Esophagus mucosa (tissue), 1 donor: ENCODE measurements at regions not wholly inside any gene's neighbourhood (a gene's known extent, or its start where the extent isn't known, plus 50 kb on each side); places are given as distances from the start of the nearest gene placed in this dataset.
"Not testable (repeated sequence)": the region's sequence is repeated elsewhere in the genome, so short reads cannot be mapped to it uniquely, and the experiment has no call there.

Experiments
- ATAC-seq: fragments of 200-7000 bp; cut with Tn5 transposase; one replicate; pipeline ENCODE4 v1.9.1; 2020
- donor health status: DM: yes; HTN: yes; CAD: no.

DNA sequence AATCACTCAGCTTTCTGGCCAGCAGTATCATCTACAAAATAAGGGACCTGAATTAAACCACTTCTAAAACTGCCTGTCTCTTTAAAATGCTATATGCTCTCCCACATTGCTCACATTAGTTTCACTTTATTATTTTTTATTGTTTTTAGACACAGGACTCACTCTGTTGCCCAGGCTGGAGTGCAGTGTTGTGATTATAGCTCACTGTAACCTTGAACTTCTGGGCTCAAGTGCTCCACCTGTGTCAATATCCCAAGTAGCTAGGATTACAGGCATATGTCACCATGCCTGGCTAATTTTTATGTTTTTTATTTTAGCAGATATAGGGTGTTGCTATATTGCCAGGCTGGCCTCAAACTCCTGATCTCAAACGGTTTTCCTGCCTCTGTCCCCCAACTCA lies 591.3 kb upstream of the ZNF804A start:
- no peak for ATAC-seq

DNA sequence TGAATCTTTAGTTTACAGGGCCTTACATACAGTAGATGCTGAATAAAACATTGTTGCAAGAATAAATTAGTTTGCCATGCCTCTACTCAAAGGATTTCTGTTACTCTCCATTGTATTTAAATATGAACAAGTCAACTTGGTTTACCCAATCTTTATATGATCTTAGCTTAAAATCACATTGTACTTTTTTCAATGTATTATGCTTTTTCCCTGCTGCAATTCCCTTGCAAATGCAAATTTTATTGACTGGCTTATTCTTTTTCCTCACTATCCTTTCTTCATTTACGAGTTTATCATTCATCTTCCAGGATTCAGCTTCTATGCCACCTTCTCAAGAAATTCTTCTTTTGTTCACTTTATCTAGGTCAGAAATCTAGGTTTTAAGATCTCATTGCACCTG lies 571.4 kb upstream of the ZNF804A start:
- no peak for ATAC-seq

DNA sequence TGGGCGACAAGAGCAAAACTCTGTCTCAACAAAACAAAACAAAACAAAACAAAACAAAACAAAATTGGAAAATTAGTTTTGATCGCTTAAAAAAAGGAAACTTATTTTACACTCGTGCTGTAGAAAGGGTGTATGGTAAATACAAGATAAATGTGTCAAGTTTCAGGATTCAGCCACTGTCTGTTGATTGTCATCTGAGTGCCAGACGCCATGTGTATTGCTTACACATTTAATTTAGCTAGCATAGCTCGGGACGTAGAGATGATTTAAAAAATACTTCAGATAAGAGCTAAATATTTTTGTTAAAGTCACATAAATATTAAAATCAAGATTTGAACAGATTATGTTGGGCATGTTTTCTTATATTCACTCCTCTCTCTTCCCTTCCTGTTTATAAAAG lies 568.1 kb upstream of the ZNF804A start:
- no peak for ATAC-seq

DNA sequence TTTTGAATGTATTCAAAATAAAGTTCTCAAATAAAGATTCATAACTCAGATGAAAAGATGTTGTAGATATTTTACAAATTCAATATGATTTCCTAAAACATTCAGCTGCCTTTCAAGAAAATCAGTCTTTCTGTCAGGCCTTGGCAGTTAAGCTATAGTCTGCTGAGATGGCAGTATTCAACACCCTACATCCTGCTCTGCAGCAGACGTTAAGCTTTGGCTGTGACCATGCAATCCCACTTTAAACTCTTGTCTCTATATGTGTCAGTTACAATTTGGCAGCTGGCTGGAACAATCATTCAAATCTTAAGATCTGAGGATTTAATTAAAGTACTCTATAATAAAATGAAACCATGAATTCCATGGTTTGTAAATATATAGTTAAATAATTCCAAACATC lies 567.3 kb upstream of the ZNF804A start:
- no peak for ATAC-seq

DNA sequence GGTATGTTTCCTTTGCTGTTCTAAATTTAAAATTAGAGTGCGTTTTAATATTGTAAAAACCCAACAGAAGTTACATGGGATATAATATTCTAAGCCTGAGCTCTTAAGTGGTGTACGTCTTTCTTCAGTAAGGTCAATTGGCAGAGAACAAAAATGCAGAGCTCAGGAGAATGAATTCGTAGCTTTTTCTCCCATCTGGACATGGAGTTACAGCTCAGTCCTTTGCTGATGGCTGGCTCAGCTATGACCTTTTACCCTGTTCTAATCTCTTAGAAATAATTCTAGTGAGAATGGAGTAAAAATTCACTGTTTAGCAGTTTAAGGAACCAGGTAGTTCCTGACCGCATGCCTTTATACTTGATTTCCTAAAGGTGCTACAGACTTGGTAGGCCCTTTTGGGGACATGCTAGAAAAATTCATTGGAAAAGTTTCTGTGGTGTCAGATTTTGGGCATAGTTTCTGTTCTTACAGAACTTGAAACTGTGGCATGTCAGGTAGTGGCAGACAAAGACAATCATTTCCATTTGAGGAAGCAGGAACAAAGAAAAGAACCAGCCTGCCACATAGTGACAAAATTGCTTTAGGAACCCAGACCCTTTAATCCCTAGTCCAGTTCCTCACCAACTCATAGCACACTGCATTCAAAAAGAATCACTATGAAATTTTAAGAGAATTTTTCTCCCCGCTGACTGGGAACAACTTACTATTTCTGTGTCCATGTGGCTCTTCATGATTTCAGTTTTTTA lies 566.8 kb upstream of the ZNF804A start:
- no peak for ATAC-seq

DNA sequence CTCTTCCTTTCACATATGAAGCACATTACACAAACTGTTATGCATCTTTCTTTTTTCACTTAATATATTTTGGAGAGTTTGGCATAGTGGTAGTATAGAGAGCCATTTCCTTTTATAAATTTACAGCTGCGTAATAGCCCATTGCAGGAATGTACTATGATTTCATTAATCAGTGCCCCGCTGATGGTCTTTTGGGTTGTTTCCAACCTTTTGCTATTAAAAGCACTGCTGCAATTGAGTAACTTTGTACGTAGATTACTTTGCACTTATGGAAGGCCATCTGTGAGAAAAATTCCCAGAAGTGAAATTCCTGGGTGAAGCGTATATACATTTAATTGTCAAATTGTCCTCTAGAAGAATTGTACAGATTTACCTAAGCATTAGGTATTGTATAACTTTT lies 565.3 kb upstream of the ZNF804A start:
- no peak for ATAC-seq

DNA sequence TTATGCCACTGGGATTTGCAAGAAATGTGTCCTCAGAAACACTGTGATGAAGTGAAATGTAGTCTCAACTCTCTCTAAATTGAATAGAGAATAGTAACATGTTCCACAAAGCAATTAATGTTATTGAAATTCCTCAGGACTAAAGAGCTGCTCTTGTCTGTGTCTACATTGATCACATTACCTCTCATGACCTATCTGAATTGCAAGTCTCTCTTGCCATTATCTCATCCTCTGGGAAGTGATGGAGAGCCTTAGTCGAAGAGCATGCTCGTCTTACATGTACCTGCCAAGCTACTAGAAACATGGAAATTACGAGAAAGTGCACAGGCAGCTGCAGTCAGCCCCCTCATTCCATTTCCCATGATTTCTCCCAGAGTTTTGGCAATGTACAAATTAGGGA lies 561.1 kb upstream of the ZNF804A start:
- no peak for ATAC-seq

DNA sequence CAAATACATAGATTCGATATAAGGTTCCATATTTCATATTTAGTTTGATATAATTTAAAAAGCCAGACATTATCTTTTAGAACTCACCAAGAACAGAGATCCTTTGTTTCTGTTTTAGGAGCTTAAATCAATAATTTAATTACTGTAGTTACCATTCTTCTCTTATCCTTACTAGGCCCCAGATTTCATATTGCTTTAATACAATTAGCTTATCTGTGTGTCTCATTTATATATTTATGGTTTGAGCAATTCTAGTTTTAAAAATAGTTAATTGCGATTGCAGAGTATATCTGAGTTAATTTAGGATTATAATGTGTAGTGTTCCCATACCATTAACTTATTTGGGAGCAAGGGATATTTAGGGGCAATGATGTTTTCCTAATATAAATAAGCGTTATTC lies 558.8 kb upstream of the ZNF804A start:
- ATAC-seq: no peak

DNA sequence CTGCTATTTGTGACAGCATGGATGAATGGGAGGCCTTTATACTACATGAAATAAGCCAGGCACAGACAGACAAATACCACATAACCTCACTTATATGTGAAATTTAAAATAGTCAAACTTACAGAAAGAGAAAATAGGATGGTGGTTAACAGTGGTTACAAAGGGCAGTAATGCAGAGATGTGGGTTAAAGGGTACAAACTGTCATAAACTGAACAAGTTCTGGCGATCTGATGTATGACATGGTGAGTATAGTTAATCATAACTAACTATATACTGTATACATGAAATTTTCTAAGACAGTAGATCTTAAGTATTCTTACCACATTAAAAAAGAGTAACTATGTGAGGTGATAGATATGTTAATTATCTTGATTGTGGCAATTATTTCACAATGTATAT lies 558.1 kb upstream of the ZNF804A start:
- no peak for ATAC-seq

DNA sequence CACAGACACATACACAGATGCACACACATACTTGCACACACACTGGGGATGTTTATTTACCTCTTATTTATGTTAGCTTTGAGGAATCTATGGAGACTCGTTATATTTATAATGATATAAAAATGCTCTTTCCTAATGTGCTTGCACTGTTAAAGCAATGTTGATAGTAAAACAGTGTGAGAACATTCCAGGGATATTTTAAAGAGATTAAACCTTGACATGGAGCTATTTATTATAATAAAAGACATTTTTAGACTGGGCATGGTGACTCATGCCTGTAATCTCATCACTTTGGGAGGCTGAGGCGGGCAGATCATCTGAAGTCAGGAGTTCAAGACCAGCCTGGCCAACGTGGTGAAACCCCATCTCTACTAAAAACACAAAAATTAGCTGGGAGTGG lies 557.3 kb upstream of the ZNF804A start:
- ATAC-seq: no peak

DNA sequence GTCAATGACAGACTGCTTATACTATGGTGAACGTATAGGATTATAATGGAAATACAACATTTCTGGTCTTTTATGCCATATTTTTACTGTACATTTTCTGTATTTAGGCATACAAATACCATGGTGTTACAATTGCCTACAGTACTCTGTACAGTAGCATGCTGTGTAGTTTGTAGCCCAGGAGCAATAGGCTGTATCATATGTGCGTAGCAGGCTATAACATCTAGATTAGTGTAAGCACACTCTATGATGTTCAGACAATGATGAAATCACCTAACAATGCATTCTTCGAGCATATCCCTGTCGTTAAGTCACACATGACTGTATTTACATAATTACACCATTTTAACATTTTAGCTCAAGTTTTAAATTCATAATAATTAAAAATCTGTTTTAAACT lies 556.6 kb upstream of the ZNF804A start:
- no peak for ATAC-seq

DNA sequence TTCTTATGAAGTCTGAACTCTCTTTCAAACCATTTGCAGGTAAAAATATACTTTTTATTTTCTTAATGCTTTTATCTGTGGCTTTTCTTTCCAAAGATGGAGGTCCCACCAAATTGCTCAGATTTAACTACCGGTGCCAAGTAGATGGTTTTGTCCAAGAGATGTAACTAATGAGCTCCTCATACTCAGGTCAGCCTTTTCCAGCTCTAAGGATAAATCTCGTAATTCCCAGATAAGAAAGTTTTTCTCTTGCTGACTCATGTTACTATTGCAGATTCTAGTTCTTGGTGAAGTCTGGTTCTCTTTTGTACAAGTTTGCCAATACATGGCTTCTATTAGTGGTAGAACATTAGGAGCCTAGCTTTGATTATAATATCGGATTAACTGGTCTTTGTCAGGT lies 550.8 kb upstream of the ZNF804A start:
- ATAC-seq: no peak

DNA sequence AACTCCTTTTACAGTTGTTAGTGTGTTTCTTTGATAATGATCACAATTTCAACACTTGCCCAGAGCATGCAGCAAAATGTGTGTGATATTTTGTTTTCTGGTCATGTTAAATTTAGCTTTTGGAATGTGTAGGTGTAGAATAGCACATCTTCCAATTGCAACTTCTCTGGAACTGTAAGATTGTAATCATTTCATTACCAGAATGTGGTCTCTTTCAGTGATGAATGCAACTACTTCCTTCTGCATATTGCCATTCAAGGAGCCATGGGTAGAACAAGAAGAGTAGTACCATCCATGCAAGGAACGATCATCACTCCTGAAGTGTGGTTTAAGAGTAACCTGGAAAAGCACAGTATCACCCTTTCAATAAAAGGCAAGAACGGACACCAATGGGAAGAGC lies 548.8 kb upstream of the ZNF804A start:
- ATAC-seq: no peak

DNA sequence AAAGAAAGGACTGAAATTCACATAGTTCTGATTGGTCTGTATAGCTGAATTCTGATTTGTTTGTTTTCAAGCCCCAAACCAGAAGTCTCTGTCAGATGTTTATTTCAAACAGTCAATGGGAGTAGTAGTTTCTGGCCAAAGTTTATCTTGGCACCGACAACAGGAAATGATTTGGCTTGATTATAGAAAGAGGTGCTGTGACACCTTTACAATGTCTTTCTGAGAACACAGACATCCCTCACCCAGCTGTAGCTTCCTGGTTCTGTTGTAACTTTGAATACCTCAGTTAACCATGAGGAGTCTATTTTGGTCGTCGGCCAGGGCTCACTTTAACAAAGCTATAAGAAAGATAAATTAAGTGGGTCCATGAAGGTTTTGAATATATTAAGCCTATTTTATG lies 545.0 kb upstream of the ZNF804A start:
- peak; percentile 82 for ATAC-seq

DNA sequence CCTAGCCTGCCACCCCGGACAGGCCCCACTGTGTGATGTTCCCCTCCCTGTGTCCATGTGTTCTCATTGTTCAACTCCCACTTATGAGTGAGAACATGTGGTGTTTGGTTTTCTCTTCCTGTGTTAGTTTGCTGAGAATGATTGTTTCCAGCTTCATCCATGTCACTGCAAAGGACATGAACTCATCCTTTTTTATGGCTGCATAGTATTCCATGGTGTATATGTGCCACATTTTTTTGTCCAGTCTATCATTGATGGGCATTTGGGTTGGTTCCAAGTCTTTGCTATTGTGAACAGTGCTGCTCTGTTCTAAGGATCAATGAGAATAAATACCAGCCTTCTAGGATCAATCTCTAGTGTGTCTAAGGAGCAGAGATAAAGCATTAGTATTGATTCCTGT lies 543.9 kb upstream of the ZNF804A start:
- ATAC-seq: not testable (repeated sequence)

DNA sequence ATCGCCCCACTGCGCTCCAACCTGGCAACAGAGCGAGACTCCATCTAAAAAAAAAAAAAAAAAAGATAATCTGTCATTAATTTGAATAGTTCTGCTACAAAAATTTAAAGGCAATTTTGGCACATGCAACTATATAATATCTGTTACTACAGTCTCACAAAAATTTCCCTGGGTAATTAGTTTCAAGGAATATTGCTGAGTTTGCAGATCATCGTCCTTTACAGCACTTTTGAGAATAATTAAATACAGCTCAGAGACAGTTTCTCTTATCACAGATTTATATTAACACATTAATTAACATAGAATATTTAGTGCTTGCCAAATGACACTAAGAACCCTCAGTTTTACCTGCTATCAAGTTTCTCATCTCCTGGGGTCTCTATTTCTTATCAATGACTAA lies 540.4 kb upstream of the ZNF804A start:
- ATAC-seq: no peak

DNA sequence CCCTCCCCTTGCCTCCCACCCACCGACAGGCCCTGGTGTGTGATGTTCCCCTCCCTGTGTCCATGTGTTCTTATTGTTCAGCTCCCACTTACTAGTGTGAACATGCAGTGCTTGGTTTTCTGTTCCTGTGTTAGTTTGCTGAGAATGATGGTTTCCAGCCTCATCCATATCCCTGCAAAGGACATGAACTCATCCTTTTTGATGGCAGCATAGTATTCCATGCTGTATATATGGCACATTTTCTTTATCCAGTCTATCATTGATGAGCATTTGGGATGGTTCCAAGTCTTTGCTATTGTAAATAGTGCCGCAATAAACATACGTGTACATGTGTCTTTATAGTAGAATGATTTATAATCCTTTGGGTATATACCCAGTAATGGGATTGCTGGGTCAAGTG lies 538.1 kb upstream of the ZNF804A start:
- not testable (repeated sequence) for ATAC-seq

DNA sequence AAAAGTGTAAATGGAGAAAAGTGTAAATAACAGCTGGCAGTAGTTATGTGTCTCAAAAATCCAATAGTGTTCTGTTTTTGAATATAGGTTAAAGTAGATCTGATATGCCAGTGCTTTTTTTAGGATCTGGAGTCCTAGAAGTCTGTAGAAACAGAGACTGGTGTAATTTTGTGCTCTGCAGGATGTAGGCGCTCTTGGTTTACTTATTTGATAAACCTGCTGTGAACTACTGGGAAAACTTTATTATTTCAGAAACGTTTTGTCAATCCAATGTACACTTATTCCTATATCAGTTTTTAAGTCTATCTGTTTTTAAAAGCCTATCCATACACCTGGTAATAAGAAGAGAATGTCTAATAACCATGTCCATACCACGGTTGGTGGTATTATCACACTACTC lies 530.8 kb upstream of the ZNF804A start:
- no peak for ATAC-seq

DNA sequence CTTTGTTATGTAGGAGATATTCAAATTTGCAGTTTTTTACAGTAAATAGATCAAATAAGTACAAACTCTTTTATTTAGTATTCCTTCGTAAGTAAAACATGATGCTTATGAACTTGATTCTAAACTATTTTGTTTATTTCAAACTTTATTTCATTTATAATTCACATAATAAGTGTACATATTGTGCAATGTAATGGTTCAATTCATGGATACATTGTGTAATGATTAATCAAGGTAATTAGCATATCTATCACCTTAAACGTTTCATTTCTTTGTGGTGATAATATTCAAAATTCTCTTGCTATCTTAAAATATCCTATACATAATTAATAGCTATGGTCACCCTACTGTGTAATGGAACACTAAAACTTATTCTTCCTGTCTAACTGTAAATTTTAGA lies 525.9 kb upstream of the ZNF804A start:
- ATAC-seq: no peak

DNA sequence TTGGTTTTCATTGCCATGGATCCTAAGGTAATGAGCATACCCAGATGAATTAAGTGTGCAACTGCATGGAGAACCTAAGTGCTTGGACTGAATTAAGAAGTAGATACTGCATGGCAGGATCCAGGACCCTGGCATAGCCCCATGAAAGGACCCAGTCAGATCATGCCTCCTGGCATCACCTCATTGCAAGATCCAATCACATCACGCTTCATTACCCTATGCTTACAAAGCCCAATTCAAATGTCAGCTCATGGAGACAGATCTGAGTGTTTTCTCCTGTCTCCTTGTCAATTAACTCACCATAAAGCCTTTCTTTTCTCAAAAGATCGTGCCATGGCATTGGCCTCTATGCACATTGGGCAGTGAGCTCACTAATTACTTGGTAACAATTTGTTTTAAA lies 519.8 kb upstream of the ZNF804A start:
- no peak for ATAC-seq

DNA sequence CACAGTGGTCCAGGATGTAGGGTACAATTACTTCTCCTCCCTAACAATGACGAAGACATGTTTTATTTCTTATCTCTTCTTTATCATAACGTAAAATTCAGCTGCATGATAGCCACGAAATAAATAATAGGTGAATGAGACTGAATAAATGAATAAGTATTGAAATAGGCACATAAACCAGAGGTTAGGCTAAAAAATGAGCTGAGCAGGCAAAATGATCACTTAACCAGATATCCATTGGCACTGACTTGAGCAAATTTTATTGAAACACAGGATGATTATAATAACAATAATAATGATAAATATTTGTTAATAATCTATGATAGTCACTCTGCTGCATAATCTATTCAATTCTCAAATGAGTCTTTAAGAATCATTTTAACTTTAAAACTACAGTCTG lies 506.9 kb upstream of the ZNF804A start:
- no peak for ATAC-seq

DNA sequence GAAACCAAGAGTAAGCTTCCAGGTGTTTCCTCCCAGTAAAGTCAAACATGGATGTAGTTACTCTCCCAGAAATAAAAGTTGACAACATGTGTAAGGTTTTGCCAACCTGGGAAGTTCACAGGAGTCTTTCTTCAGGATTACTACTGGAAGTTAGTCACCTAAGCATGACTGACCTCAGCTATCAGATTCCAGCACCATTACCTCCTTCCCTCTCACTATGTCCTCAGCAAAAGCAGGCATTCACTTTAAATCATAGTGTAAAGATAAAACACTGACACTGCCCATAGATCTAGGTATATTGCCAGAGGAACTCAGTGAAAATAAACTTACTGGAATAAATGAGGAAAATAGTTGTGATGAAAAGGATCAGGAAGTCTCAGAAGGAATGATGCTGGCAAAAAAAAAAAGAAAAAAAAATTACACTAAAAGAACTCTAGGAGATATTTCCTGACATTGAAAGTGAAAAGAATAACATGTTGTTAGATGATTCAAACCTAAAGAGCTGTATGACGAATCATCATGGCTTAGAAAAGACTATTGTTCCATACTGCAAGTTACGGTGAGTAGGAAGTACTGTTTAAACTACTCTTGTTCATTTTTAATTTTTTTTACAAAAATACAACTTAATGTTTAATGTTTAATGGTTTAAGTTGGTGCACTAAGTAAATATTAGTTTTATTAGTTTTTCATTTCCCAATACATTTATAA lies 484.5 kb upstream of the ZNF804A start:
- ATAC-seq: no peak

DNA sequence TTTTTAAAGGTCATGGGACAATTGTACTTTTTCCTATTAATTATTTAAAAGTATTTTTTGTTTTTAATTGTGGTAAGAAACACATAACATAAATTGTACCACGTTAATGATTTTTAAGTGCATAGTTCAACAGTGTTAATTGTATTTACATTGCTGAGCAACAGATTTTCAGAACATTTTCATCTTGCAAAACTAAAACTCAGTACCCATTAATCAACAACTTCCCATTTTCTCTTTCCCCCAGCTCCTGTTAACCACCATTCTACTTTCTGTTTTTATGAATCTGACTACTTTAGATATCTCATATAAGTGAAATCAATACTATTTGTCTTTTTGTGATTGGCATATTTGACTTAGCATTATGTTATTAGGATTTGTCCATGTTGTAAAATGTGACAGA lies 483.9 kb upstream of the ZNF804A start:
- no peak for ATAC-seq

DNA sequence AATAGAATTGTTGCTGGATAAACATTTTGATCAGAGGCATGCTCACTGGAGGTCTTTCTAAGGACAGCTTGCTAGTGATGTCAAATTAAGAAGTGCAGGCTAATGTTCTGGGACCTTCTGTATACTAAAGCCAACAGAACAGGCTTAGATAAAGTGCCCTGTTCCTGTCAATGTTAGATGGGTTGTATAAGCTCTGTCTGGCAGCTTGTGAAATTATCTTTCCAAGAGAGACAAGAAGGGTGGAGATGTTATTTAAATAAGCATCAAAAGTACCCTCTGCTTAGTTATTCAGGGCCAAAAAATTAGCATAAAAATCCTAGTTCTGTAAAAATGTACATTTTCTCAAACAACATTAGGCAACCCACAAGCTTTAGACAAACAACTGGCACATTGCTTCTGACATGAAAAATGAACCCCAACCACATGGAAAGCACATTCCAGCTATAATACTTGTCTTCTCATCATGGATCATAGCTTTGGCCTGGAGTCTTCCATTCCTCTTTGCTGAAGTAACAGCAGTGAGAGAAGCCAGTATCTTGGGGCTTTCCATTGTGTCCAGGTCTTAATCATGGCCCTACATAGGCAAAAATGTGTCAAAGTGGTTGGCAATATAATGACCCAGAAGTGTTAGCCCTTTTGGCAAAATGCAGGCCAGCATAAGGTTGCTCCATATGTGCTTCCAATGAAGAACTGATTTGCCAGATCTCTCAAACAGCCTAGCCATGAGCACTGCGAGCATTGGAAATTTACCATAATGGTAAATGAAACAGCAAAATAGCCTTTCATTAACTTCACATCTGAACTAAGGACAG lies 478.1 kb upstream of the ZNF804A start:
- ATAC-seq: no peak
